Liver (tissue), 8 donors: ENCODE measurements at regions not wholly inside any gene's neighbourhood (a gene's known extent, or its start where the extent isn't known, plus 50 kb on each side); places are given as distances from the start of the nearest gene placed in this dataset.

Experiments
- DNase-seq: peaks from one replicate; pipeline ENCODE4 v3.0.0-alpha.2; 2017; ENCODE audit warnings: low spot score
- H3K27ac ChIP-seq, 2 donors: one replicate each; pipeline ENCODE4 v1.7.0; 2013; ENCODE audit warnings: inconsistent platforms in 2 of 2, low read length in 2 of 2, control low read depth in 1 of 2, low read depth in 1 of 2, mild to moderate bottlenecking in 1 of 2
- H3K27me3 ChIP-seq, 4 donors: one replicate each; pipeline versions ENCODE4 v1.6.1 to v1.7.0; 2013; ENCODE audit warnings: low read length in 3 of 4, inconsistent platforms in 1 of 4, mild to moderate bottlenecking in 1 of 4, moderate library complexity in 1 of 4; ENCODE audit not compliant: control insufficient read depth in 4 of 4, insufficient read depth in 4 of 4
- H3K36me3 ChIP-seq, 4 donors: one replicate each; pipeline versions ENCODE4 v1.6.1 to v1.7.0; 2013; ENCODE audit warnings: low read length in 3 of 4, mild to moderate bottlenecking in 3 of 4, low read depth in 1 of 4, moderate library complexity in 1 of 4; ENCODE audit not compliant: control insufficient read depth in 4 of 4, insufficient read depth in 3 of 4
- H3K4me1 ChIP-seq, 4 donors: one replicate each; pipeline versions ENCODE4 v1.6.1 to v1.7.0; 2013; ENCODE audit warnings: low read length in 3 of 4, mild to moderate bottlenecking in 3 of 4, moderate library complexity in 1 of 4; ENCODE audit not compliant: control insufficient read depth in 4 of 4, insufficient read depth in 4 of 4
- H3K4me3 ChIP-seq, 3 donors: one replicate each; pipeline versions ENCODE4 v1.6.1 to v1.7.0; 2013; ENCODE audit warnings: low read length in 3 of 3, control low read depth in 1 of 3, low read depth in 1 of 3, mild to moderate bottlenecking in 1 of 3
- H3K9ac ChIP-seq, 2 donors: one replicate each; pipeline ENCODE4 v1.7.0; 2013; ENCODE audit warnings: low read length in 2 of 2, mild to moderate bottlenecking in 2 of 2, moderate library complexity in 2 of 2, control low read depth in 1 of 2, low read depth in 1 of 2
- H3K9me3 ChIP-seq, 4 donors: one replicate each; pipeline versions ENCODE4 v1.6.1 to v1.7.0; 2013; ENCODE audit warnings: low read length in 3 of 4; ENCODE audit not compliant: control insufficient read depth in 4 of 4
- EGR1 ChIP-seq, 2 donors: IDR thresholded peaks; 2 replicates each; pipeline ENCODE4 v1.6.1; 2016 to 2018; ENCODE audit warnings: antibody characterized with exemption in 2 of 2, low read depth in 2 of 2
- FOXA1 ChIP-seq: IDR thresholded peaks from 2 replicates; pipeline ENCODE4 v1.6.1; 2016; ENCODE audit warnings: antibody characterized with exemption
- GABPA ChIP-seq, 2 donors: IDR thresholded peaks in 1 of 2; conservative IDR thresholded peaks in 1 of 2; 2 replicates each; pipeline ENCODE4 v1.6.1; 2016; ENCODE audit warnings: antibody characterized with exemption in 2 of 2, mild to moderate bottlenecking in 1 of 2, moderate library complexity in 1 of 2
- HNF4A ChIP-seq, 2 donors: conservative IDR thresholded peaks; 2 replicates each; pipeline ENCODE4 v1.6.1; 2016; ENCODE audit warnings: antibody characterized with exemption in 2 of 2, mild to moderate bottlenecking in 2 of 2
- HNF4G ChIP-seq: IDR thresholded peaks from 2 replicates; pipeline ENCODE4 v1.6.1; 2016; ENCODE audit warnings: antibody characterized with exemption
- JUND ChIP-seq, 2 donors: IDR thresholded peaks; 2 replicates each; pipeline ENCODE4 v1.6.1; 2016; ENCODE audit warnings: antibody characterized with exemption in 2 of 2
- NR2F2 ChIP-seq: IDR thresholded peaks from 2 replicates; pipeline ENCODE4 v1.6.1; 2016; ENCODE audit warnings: antibody characterized with exemption
- RAD21 ChIP-seq, 2 donors: IDR thresholded peaks; 2 replicates each; pipeline ENCODE4 v1.6.1; 2016; ENCODE audit warnings: antibody characterized with exemption in 2 of 2, mild to moderate bottlenecking in 2 of 2
- RXRA ChIP-seq, 2 donors: IDR thresholded peaks; 2 replicates each; pipeline ENCODE4 v1.6.1; 2017 to 2018; ENCODE audit warnings: antibody characterized with exemption in 2 of 2, mild to moderate bottlenecking in 1 of 2
- SP1 ChIP-seq: IDR thresholded peaks from 2 replicates; pipeline ENCODE4 v1.6.1; 2018; ENCODE audit warnings: antibody characterized with exemption, mild to moderate bottlenecking
- TAF1 ChIP-seq: conservative IDR thresholded peaks from 2 replicates; pipeline ENCODE4 v1.6.1; 2016; ENCODE audit warnings: antibody characterized with exemption, mild to moderate bottlenecking
- YY1 ChIP-seq: IDR thresholded peaks from 2 replicates; pipeline ENCODE4 v1.6.1; 2016; ENCODE audit warnings: antibody characterized with exemption, mild to moderate bottlenecking
- WGBS: extraction: QIAGEN DNeasy Blood & Tissue Kit; methylation state at CpG from one replicate; pipeline ENCODE4 v1.1.7; 2013; 5-methylcytosine and 5-hydroxymethylcytosine counted together
- TF ChIP-seq, protein P1 (sequence below): IDR thresholded peaks from 2 replicates; pipeline ENCODE4 v1.6.1; 2016; ENCODE audit warnings: antibody characterized with exemption
- TF ChIP-seq, protein P2 (sequence below): IDR thresholded peaks from 2 replicates; pipeline ENCODE4 v1.6.1; 2016; ENCODE audit warnings: antibody characterized with exemption, mild to moderate bottlenecking
- TF ChIP-seq, protein P3 (sequence below): fragments of 150-350 bp; IDR thresholded peaks from 2 replicates; pipeline ENCODE4 v1.5.1; 2017; ENCODE audit warnings: improper control_type of control experiment, low read depth, low read length; ENCODE audit not compliant: missing input control
- TF ChIP-seq, protein P4 (sequence below): IDR thresholded peaks from 2 replicates; pipeline ENCODE4 v1.6.1; 2016; ENCODE audit warnings: antibody characterized with exemption
- TF ChIP-seq, protein P5 (sequence below): IDR thresholded peaks from 2 replicates; pipeline ENCODE4 v1.6.1; 2016; ENCODE audit warnings: antibody characterized with exemption
- donor health status: healthy.
- donor health status: healthy.
- donor health status: healthy.
- donor health status: healthy.
- donor health status: healthy.

DNA sequence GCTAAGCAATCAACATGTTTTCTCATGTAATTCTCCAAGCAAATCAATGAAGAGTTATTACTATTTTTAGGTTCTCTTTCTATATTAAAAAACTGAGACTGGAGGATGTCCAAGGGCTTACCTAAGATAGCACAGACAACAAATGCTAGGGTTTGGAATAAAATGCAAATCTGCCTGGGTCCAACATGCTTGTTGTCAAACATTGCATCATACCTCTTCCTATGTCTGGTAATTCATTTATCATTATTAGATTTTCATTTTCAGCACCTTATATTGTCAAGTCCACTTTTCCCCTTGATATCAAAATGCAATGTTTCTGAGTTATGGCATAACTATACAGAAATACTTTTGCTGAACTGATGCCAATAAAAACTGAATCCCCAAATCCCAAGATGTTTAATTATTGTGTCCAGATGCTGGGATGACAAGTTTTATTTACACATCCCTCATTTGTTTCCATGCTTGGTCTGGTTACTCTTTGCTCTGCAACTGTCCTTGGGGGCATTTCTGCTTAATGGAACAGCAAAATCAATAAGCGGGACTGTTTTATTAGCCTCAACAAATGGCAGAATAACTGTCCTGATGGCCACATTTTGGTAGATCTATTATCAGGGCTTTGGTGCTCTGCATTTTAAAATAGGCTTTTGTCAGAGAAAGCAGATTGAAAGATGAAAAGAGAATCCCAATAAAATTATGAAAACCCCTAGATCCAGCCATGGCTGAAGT lies 86.0 kb downstream of the C11orf87 start:
- Histone ChIP-seq H3K27ac (no peak overlapping the region), H3K27me3 (no peaks in the 10 kb centered on the region), H3K4me3 (no peak overlapping the region), H3K4me1 (no peaks in the 10 kb centered on the region), H3K9me3 (no peaks in the 10 kb centered on the region), H3K9ac (no peak overlapping the region), H3K36me3 (no peaks in the 10 kb centered on the region)
- no peak for DNase-seq
- 85% methylated on average over 1 of the region's 1 CpG for WGBS
- no peak for TF ChIP-seq RAD21 (IDR thresholded peaks at IDR 0.05)
- no peak for TF ChIP-seq GABPA (IDR thresholded peaks at IDR 0.05 in 1 of 2, conservative IDR thresholded peaks at IDR 0.05 in 1 of 2)

DNA sequence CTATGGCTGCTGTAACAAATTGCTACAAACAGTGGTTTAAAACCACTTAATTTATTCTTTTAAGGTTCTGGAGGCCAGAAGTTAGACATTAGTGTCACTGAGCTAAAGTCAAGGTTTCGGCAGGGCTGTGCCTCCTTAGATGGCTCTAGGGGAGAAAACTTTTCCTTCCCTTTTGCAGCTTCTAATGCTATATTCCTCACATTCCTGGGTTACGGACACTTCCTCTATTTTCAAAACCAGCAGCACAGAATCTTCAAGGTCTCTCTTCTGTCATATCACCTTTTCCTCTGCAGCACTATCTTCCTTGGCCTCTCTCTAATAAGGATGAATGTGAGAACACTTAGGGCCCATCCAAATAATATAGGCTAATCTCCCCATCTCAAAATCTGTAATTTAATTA lies 87.0 kb downstream of the C11orf87 start:
- H3K4me1 ChIP-seq, result no peaks in the 10 kb centered on the region
- H3K27me3 ChIP-seq, result no peaks in the 10 kb centered on the region
- no peak overlapping the region for H3K4me3 ChIP-seq
- no peaks in the 10 kb centered on the region for H3K9me3 ChIP-seq
- H3K9ac ChIP-seq, result no peak overlapping the region
- TF ChIP-seq YY1 (no peak), HNF4G (no peak)
- TF ChIP-seq, protein P1, sequence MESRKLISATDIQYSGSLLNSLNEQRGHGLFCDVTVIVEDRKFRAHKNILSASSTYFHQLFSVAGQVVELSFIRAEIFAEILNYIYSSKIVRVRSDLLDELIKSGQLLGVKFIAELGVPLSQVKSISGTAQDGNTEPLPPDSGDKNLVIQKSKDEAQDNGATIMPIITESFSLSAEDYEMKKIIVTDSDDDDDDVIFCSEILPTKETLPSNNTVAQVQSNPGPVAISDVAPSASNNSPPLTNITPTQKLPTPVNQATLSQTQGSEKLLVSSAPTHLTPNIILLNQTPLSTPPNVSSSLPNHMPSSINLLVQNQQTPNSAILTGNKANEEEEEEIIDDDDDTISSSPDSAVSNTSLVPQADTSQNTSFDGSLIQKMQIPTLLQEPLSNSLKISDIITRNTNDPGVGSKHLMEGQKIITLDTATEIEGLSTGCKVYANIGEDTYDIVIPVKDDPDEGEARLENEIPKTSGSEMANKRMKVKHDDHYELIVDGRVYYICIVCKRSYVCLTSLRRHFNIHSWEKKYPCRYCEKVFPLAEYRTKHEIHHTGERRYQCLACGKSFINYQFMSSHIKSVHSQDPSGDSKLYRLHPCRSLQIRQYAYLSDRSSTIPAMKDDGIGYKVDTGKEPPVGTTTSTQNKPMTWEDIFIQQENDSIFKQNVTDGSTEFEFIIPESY, result no peak
- DNase-seq, result no peak
- WGBS, result 86% methylated on average over 2 of the region's 2 CpGs
- no peak overlapping the region for H3K27ac ChIP-seq
- H3K36me3 ChIP-seq, result no peaks in the 10 kb centered on the region

DNA sequence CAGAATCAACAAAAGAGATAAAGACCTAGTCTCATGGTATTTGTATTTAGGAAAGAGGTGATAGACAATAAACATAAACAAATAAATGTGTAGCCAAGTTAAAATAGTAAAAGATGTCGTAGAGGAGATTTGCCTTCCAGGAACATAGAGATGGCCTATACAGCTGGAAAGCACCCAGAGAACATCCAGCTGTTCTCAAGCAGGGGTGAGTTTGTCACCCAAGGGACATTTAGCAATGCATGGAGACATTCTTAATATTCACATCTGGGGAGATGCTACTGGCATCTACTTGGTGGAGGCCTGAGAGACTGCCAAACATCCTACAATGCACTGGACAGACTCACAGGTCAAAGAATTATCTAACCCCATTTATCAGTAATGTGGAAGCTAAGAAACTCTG lies 88.3 kb downstream of the C11orf87 start:
- Histone ChIP-seq H3K9ac (no peak overlapping the region), H3K9me3 (no peaks in the 10 kb centered on the region), H3K36me3 (no peaks in the 10 kb centered on the region), H3K4me1 (no peaks in the 10 kb centered on the region), H3K27ac (no peak overlapping the region), H3K4me3 (no peak overlapping the region), H3K27me3 (no peaks in the 10 kb centered on the region)
- 78% methylated on average over 1 of the region's 1 CpG for WGBS
- no peak for TF ChIP-seq HNF4G
- TF ChIP-seq, protein P2, sequence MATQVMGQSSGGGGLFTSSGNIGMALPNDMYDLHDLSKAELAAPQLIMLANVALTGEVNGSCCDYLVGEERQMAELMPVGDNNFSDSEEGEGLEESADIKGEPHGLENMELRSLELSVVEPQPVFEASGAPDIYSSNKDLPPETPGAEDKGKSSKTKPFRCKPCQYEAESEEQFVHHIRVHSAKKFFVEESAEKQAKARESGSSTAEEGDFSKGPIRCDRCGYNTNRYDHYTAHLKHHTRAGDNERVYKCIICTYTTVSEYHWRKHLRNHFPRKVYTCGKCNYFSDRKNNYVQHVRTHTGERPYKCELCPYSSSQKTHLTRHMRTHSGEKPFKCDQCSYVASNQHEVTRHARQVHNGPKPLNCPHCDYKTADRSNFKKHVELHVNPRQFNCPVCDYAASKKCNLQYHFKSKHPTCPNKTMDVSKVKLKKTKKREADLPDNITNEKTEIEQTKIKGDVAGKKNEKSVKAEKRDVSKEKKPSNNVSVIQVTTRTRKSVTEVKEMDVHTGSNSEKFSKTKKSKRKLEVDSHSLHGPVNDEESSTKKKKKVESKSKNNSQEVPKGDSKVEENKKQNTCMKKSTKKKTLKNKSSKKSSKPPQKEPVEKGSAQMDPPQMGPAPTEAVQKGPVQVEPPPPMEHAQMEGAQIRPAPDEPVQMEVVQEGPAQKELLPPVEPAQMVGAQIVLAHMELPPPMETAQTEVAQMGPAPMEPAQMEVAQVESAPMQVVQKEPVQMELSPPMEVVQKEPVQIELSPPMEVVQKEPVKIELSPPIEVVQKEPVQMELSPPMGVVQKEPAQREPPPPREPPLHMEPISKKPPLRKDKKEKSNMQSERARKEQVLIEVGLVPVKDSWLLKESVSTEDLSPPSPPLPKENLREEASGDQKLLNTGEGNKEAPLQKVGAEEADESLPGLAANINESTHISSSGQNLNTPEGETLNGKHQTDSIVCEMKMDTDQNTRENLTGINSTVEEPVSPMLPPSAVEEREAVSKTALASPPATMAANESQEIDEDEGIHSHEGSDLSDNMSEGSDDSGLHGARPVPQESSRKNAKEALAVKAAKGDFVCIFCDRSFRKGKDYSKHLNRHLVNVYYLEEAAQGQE, result no peak
- no peak for TF ChIP-seq NR2F2
- no peak for TF ChIP-seq YY1
- TF ChIP-seq, protein P3, sequence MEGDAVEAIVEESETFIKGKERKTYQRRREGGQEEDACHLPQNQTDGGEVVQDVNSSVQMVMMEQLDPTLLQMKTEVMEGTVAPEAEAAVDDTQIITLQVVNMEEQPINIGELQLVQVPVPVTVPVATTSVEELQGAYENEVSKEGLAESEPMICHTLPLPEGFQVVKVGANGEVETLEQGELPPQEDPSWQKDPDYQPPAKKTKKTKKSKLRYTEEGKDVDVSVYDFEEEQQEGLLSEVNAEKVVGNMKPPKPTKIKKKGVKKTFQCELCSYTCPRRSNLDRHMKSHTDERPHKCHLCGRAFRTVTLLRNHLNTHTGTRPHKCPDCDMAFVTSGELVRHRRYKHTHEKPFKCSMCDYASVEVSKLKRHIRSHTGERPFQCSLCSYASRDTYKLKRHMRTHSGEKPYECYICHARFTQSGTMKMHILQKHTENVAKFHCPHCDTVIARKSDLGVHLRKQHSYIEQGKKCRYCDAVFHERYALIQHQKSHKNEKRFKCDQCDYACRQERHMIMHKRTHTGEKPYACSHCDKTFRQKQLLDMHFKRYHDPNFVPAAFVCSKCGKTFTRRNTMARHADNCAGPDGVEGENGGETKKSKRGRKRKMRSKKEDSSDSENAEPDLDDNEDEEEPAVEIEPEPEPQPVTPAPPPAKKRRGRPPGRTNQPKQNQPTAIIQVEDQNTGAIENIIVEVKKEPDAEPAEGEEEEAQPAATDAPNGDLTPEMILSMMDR, result no peak
- TF ChIP-seq, protein P4, sequence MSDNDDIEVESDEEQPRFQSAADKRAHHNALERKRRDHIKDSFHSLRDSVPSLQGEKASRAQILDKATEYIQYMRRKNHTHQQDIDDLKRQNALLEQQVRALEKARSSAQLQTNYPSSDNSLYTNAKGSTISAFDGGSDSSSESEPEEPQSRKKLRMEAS, result no peak
- no peak for TF ChIP-seq GABPA (IDR thresholded peaks at IDR 0.05 in 1 of 2, conservative IDR thresholded peaks at IDR 0.05 in 1 of 2)
- no peak for TF ChIP-seq TAF1
- no peak for TF ChIP-seq JUND (IDR thresholded peaks at IDR 0.05)
- TF ChIP-seq HNF4A (conservative IDR thresholded peaks at IDR 0.05), result no peak
- no peak for TF ChIP-seq RXRA (IDR thresholded peaks at IDR 0.05)
- TF ChIP-seq EGR1 (IDR thresholded peaks at IDR 0.05; ENCODE audit: low read depth in 2 of 2), result no peak
- no peak for TF ChIP-seq SP1
- TF ChIP-seq FOXA1, result no peak
- TF ChIP-seq, protein P5, sequence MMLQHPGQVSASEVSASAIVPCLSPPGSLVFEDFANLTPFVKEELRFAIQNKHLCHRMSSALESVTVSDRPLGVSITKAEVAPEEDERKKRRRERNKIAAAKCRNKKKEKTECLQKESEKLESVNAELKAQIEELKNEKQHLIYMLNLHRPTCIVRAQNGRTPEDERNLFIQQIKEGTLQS, result no peak
- TF ChIP-seq, protein P1, result no peak
- no peak for DNase-seq
